Tibial nerve (tissue), 3 donors: ENCODE measurements at regions not wholly inside any gene's neighbourhood (a gene's known extent, or its start where the extent isn't known, plus 50 kb on each side); places are given as distances from the start of the nearest gene placed in this dataset.

ENCODE experiments used
- CTCF ChIP-seq, 5 experiments: fragments of 200-600 bp in 3 of 5; fragments of 450-650 bp in 2 of 5; sonication (generic) in 3 of 5; IDR thresholded peaks; one replicate each; pipeline ENCODE4 v1.5.1; 2016 to 2019; ENCODE audit warnings: antibody characterized with exemption in 5 of 5, mild to moderate bottlenecking in 3 of 5, moderate library complexity in 2 of 5
- POLR2A ChIP-seq, 2 donors: fragments of 450-650 bp; IDR thresholded peaks; one replicate each; pipeline ENCODE4 v1.6.1; 2017; ENCODE audit warnings: antibody characterized with exemption in 2 of 2, mild to moderate bottlenecking in 2 of 2, moderate library complexity in 2 of 2

- TF ChIP-seq CTCF (IDR thresholded peaks at IDR 0.05), result no peak
- TF ChIP-seq POLR2A (IDR thresholded peaks at IDR 0.05), result no peak
These were observed 121.3 kb upstream of the ODAD2 start for GRCh38 chr10:28120043-28120749.
